HUES64 (cell line): ENCODE measurements at regions not wholly inside any gene's neighbourhood (a gene's known extent, or its start where the extent isn't known, plus 50 kb on each side); places are given as distances from the start of the nearest gene placed in this dataset.
"Not testable (repeated sequence)": the region's sequence is repeated elsewhere in the genome, so short reads cannot be mapped to it uniquely, and the experiment has no call there.

Experiments used
- H3K27ac ChIP-seq: 2 replicates; pipeline ENCODE4 v1.7.0; 2013; ENCODE audit warnings: low read depth, low read length, inconsistent platforms
- H3K27me3 ChIP-seq: 2 replicates; pipeline ENCODE4 v1.6.1; 2013; ENCODE audit warnings: mild to moderate bottlenecking, low read length; ENCODE audit not compliant: insufficient read depth
- H3K36me3 ChIP-seq: 2 replicates; pipeline ENCODE4 v1.6.1; 2013; ENCODE audit warnings: mild to moderate bottlenecking, low read length; ENCODE audit not compliant: insufficient read depth
- H3K4me1 ChIP-seq: 2 replicates; pipeline ENCODE4 v1.6.1; 2013; ENCODE audit warnings: mild to moderate bottlenecking, low read length, moderate library complexity; ENCODE audit not compliant: insufficient read depth
- H3K4me3 ChIP-seq: 2 replicates; pipeline ENCODE4 v1.5.1; 2013; ENCODE audit warnings: mild to moderate bottlenecking, low read length, moderate library complexity
- H3K9ac ChIP-seq: 2 replicates; pipeline ENCODE4 v1.6.1; 2013; ENCODE audit warnings: mild to moderate bottlenecking, low read depth, low read length
- H3K9me3 ChIP-seq: 2 replicates; pipeline ENCODE4 v1.6.1; 2013; ENCODE audit warnings: low read depth, low read length; ENCODE audit not compliant: insufficient read depth
- WGBS: fragments of 150-250, 120-280 bp; methylation state at CpG from one replicate; pipeline ENCODE4 v1.1.7; 2013; ENCODE audit warnings: missing lambda C conversion rate; 5-methylcytosine and 5-hydroxymethylcytosine counted together

DNA sequence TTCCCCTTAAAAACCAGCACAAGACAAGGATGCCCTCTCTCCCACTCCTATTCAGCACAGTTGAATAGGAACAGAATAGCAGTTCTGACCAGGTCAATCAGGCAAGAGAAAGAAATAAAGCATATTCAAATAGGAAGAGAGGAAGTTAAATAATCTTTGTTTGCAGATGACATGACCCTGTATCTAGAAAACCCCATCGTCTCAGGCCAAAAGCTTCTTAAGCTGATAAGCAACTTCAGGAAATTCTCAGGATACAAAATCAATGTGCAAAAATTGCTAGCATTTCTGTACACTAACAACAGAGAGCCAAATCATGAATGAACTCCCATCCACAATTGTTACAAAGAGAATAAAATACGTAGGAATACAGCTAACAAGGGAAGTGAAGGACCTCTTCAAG, 394.1 kb upstream of the NFIA start:
- H3K4me3 ChIP-seq, H3K27ac ChIP-seq, H3K36me3 ChIP-seq, H3K4me1 ChIP-seq, H3K9ac ChIP-seq, H3K9me3 ChIP-seq, H3K27me3 ChIP-seq: not testable (repeated sequence)
- 97% methylated on average over 2 of the region's 2 CpGs for WGBS

DNA sequence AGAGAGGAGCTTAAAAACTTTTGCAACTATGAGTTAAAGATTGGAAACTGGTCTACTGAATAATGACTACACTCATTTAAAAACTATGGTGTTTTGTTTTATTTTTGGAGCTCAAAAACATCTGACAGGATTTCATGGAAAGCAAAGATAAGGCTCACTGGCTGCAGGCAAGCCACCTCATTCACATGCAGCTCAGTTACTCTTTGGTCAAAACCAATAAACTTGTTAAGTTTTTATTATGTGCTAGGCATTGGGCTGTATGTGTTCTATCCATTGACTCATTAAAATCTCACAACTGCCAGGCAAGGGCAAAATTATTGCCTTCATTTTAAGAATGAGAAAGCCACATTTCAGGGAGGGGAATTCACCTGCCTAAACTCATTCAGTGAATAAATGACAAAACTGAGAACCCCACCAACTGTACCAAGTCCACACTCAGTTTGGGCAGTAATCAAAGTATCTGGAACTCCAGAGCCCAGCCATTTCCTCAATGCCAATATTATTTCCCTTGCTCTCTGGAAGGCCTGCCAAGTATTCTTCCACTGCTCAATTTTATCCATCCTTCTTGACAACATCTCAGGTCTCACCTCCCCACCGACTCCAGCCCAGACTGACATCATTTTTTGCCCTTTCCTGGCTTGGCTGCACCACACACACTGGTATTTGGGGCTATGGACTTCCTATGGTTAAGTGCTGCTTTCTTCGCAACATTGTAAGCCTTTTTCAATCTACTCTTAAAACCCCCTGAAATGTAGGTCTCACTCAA, 401.1 kb upstream of the NFIA start:
- H3K4me1 ChIP-seq = peaks cover 17% of the 10 kb centered on the region
- H3K36me3 ChIP-seq = no peaks in the 10 kb centered on the region
- H3K9ac ChIP-seq = no peak overlapping the region
- H3K9me3 ChIP-seq = no peaks in the 10 kb centered on the region
- H3K27me3 ChIP-seq = no peaks in the 10 kb centered on the region
- WGBS = 89% methylated on average over 2 of the region's 2 CpGs
- H3K4me3 ChIP-seq = no peak overlapping the region
- H3K27ac ChIP-seq = no peak overlapping the region

DNA sequence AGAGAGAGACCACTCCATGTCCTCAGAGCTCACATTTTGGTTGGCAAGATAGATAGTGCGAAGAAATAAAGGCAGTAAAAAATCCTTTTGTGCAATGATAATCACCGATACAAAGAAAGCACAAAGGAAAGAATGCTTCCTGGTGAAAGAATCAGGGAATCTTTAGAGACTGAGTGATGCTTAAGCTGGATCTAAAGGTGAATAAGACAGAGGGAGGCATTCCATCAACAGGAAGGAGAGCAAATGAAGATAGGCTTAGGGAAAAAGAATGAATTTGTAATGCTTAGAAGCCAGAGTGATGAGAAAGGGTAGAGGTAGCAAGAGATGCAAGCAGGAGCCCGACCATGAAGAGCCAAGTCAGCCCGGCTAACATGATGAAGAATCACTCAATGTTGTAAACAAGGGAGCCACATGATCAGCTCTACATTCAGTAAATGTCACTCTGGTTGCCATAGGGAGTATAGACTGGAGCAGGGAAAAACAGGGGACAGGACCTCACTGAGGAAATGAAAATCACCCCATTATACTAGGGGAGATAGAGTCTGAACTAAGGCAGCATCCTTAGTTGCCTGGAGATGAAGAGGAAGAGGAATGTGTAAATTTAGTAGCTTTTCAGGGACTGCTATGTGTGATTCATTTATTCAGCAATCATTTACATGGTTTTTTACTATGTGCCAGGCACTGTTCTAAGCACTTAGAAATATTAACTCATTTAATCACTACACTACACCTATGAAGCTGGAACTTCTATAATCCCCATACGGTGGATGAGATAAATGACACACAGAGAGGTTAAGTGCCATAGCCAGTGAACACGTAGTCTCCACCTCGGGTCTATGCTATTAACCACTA, 402.6 kb upstream of the NFIA start:
- Histone ChIP-seq H3K36me3 (no peaks in the 10 kb centered on the region), H3K9ac (no peak overlapping the region), H3K27ac (no peak overlapping the region; the same call in 1 of the 2 replicates), H3K4me3 (no peak overlapping the region), H3K9me3 (no peaks in the 10 kb centered on the region), H3K27me3 (no peaks in the 10 kb centered on the region), H3K4me1 (peaks cover 17% of the 10 kb centered on the region)
- WGBS = 94% methylated on average over 6 of the region's 7 CpGs

DNA sequence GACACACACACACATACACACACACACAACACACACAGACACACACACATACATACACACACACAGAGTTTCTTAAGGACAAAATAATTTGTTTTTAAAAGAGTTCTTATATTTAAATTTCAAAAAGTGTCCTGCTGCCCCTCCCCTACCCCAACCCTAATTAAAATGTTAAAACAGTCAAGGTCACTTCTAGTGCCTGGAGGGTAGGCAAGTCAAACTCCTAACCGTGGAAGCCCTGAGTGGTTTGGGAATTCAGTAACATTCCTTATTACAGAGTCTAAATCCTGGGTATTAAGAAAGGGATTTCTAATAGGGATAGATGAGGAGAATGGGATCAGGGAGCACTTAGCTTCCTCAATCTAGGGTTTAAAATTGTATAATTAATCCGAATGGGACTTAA, 403.6 kb upstream of the NFIA start:
- 57% methylated on average over 2 of the region's 2 CpGs for WGBS
- no peaks in the 10 kb centered on the region for H3K36me3 ChIP-seq
- no peak overlapping the region for H3K9ac ChIP-seq
- no peaks in the 10 kb centered on the region for H3K9me3 ChIP-seq
- peaks cover 17% of the 10 kb centered on the region for H3K4me1 ChIP-seq
- no peaks in the 10 kb centered on the region for H3K27me3 ChIP-seq
- no peak overlapping the region for H3K4me3 ChIP-seq
- H3K27ac ChIP-seq = no peak overlapping the region

DNA sequence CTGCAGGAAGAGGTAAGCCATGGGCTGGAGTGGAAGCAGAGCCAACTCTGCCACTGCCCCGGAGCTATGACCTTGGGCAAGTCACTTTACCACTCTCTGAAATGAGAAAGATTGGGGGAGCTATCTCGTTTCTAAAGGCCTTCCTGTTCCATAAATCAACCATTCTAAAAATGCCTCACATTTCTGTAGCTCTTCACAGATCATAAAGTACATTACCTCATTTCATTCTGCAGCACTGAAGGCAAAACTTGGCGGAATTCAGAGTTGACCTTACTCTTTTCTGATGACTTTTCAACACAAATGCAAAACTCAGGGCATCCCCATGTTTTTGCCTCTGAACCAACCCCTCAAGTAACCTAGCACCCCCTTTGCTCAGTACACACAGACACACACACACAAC, 404.0 kb upstream of the NFIA start:
- no peak overlapping the region for H3K4me3 ChIP-seq
- no peaks in the 10 kb centered on the region for H3K27me3 ChIP-seq
- H3K9me3 ChIP-seq = no peaks in the 10 kb centered on the region
- 90% methylated on average over 3 of the region's 3 CpGs for WGBS
- H3K4me1 ChIP-seq = peaks cover 17% of the 10 kb centered on the region
- H3K36me3 ChIP-seq = no peaks in the 10 kb centered on the region
- H3K27ac ChIP-seq = no peak overlapping the region
- no peak overlapping the region for H3K9ac ChIP-seq

DNA sequence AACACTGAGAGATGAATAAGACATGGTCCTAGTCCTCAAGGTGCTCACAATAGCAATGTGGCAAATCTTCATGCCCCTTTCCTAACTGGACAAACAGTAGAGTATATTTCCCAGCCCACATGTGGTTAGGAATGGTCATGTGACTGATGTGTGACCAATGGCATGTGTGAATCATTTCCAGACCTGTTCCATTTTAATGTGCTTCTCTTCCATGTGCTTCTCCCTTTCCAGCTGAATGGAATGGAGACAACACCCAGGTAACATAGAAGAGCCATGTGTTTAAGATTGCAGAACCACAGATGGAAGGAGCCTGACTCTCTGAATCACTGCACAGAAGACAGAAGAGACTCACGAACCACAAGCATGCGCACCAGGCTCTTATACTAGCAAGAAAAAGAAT, 409.9 kb upstream of the NFIA start:
- Histone ChIP-seq H3K27ac (no peak overlapping the region), H3K4me3 (no peak overlapping the region), H3K9me3 (no peaks in the 10 kb centered on the region), H3K9ac (no peak overlapping the region), H3K4me1 (no peaks in the 10 kb centered on the region), H3K36me3 (no peaks in the 10 kb centered on the region), H3K27me3 (no peaks in the 10 kb centered on the region)
- 100% methylated on average over 2 of the region's 2 CpGs for WGBS

DNA sequence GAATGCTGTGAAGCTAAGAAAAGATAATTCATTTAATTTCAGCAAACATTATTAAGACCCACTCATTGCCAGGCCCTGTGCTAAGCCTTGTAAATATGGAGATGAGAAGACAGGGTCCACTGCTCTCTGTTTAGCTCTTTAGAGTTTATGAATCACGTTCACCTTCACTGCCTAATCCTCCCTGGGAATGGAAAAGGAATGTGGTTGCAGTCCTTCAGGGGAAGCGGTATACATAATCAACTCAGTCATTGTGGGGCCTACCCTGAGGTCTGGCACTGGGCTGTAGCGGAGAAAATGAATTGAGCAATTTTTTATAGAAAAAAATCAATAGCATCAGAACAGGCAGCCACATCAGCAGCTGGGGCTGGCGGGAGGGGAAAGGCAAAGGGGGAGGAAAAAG, 412.1 kb upstream of the NFIA start:
- no peak overlapping the region for H3K27ac ChIP-seq
- no peaks in the 10 kb centered on the region for H3K27me3 ChIP-seq
- H3K36me3 ChIP-seq = no peaks in the 10 kb centered on the region
- H3K9ac ChIP-seq = no peak overlapping the region
- 96% methylated on average over 4 of the region's 4 CpGs for WGBS
- H3K4me3 ChIP-seq = no peak overlapping the region
- H3K4me1 ChIP-seq = no peaks in the 10 kb centered on the region
- no peaks in the 10 kb centered on the region for H3K9me3 ChIP-seq

DNA sequence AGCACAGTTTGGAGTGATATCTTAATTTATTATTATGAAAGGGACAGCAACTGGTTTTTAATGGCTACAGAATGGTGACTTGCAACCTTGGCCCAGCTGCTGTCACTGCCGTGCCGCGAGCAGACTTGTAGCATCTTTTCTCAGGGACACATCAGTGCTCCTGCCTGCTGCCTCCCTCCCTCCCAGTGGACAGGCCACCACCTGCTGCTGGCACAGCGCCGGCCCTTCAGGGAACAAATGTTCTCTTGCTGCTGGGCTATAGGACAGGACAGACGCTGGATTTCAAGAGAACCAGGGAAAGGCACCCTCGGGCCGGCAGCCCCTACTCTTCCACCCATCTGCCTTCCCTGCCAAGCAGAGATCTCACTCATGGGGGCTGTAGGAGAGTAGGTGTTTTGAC, 413.8 kb upstream of the NFIA start:
- Histone ChIP-seq H3K27ac (no peak overlapping the region), H3K9ac (no peak overlapping the region), H3K27me3 (no peaks in the 10 kb centered on the region), H3K36me3 (no peaks in the 10 kb centered on the region), H3K4me1 (no peaks in the 10 kb centered on the region), H3K9me3 (no peaks in the 10 kb centered on the region), H3K4me3 (no peak overlapping the region)
- 92% methylated on average over 6 of the region's 8 CpGs for WGBS

DNA sequence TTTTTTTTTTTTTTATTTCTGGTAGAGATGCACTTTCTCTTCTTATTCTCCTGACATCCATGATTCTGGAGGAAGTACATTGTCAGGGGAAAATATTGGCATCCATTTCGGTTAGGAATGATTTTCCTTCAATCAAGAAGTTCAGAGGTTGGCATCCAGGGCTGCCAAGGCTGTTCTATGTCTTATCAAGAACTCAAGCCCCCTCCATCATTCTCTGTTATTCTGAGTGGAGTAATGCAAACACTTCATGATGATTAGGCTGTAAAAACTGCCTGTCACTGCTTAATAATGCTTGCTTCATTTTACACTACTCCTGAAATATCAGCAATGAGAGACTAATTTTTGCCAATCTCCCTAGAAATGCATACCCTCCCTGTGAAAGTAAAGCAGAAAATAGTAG, 417.1 kb upstream of the NFIA start:
- H3K27me3 ChIP-seq = no peaks in the 10 kb centered on the region
- no peaks in the 10 kb centered on the region for H3K4me1 ChIP-seq
- no peak overlapping the region for H3K4me3 ChIP-seq
- 80% methylated on average over 1 of the region's 1 CpG for WGBS
- H3K9ac ChIP-seq = no peak overlapping the region
- no peaks in the 10 kb centered on the region for H3K36me3 ChIP-seq
- H3K27ac ChIP-seq = no peak overlapping the region
- H3K9me3 ChIP-seq = no peaks in the 10 kb centered on the region

DNA sequence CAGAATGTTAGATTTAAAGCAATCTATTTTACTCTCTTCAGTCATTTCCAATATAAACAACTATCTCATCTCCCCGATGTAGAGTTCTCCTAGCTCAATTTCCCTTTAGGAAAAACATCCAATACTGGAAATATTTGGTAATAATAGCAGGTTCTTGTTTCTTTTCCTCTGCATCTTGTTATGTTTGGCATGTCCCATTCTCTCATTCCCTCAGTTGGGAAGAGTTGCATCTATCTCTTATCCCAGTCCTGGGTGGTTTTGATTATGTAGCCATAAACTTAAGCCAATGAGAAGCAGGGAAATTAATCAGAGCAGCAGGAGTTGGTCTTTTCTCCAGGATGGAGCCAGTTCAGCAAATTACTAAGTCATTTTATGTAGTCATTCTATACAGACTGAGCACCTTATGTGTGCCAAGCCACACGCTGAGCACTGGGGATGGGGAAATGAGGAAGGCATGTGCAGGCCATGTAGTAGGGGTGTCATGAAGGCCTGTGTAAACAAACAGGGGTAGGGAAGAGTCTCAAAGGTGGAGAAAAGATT, 418.2 kb upstream of the NFIA start:
- Histone ChIP-seq H3K27ac (no peak overlapping the region), H3K9ac (no peak overlapping the region), H3K4me3 (no peak overlapping the region), H3K36me3 (no peaks in the 10 kb centered on the region), H3K9me3 (no peaks in the 10 kb centered on the region), H3K27me3 (no peaks in the 10 kb centered on the region), H3K4me1 (no peaks in the 10 kb centered on the region)
- WGBS = 91% methylated on average over 1 of the region's 2 CpGs

DNA sequence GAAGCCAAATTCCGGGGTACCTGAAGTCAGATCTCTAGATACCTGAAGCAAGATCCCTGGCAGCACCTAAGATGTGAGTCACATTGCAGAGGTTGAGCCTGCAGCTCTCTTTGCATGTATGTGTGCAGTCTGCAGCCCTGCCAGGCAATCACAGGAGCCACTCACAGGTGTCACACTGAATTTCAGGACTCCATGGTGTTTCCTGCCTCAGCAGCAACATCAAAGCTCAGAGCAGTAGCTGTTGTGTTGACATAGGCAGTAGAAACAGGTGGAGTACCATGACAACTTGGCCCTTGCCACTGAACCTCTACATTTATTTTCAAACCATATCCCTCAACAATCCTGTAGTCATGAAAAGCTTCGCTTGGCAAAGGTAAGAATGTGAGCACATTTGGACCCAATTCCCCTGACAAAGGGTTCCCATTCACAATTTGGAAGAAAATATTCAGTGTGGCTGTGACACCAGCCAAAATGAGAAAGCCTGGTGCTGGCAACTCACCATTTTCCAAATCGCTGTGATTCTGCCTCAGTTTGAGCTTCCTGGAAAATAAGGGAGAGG, 419.8 kb upstream of the NFIA start:
- Histone ChIP-seq H3K27ac (no peak overlapping the region), H3K27me3 (no peaks in the 10 kb centered on the region), H3K36me3 (no peaks in the 10 kb centered on the region), H3K9ac (no peak overlapping the region), H3K9me3 (no peaks in the 10 kb centered on the region), H3K4me1 (no peaks in the 10 kb centered on the region), H3K4me3 (no peak overlapping the region)
- 94% methylated on average over 3 of the region's 3 CpGs for WGBS
